ENCODE measurements at regions not wholly inside any gene's neighbourhood (a gene's known extent, or its start where the extent isn't known, plus 50 kb on each side); places are given as distances from the start of the nearest gene placed in this dataset.

DNA sequence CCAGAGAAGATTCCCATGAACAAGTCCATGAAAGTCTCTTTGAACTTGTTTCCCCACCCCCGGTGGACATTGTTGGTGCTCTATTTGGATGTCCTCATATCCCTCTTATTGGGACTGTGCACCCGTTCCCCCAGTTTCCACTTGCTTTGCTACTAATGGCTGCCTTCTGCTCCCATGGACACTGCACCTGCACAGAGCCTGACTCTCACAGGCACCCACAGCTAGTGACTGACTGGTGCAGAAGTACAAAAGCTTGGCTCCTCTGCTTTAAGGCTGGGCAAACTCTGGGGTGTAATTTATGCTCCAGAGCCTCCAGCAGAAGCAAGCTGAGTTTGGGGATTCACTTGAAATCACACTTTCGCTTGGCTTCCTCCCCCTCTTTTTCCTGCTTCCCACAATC lies 239.9 kb upstream of the BTBD3 start:
- Histone ChIP-seq H3F3A (ENCODE audit: insufficient read depth, low read length, poor library complexity, severe bottlenecking) (no peaks in the 10 kb centered on the region), H2AFZ (ENCODE audit: low read depth, low read length) (no peak overlapping the region), H3K4me3 (ENCODE audit: low read length) (no peak overlapping the region), H3K9me2 (ENCODE audit: insufficient read depth, low read length) (no peaks in the 10 kb centered on the region), H3K4me2 (ENCODE audit: low read length) (no peak overlapping the region), H3K36me3 (ENCODE audit: insufficient read depth, low read length) (no peaks in the 10 kb centered on the region), H3K9me3 (ENCODE audit: low read length) (no peaks in the 10 kb centered on the region), H3K79me2 (replicated peaks; ENCODE audit: insufficient read depth, low read length) (no peaks in the 10 kb centered on the region), H3K27ac (ENCODE audit: low read length) (no peak overlapping the region), H3K27me3 (ENCODE audit: insufficient read depth, low read depth, low read length) (no peaks in the 10 kb centered on the region), H3K9ac (ENCODE audit: low read length) (no peak overlapping the region), H4K20me1 (ENCODE audit: insufficient read depth) (no peaks in the 10 kb centered on the region)
- TF ChIP-seq EP300 (conservative IDR thresholded peaks at IDR 0.05; ENCODE audit: poor library complexity, severe bottlenecking): no peak
- no peak for TF ChIP-seq EZH2 (IDR thresholded peaks at IDR 0.05; ENCODE audit: borderline replicate concordance, insufficient read depth, low read length, poor library complexity, severe bottlenecking)
- TF ChIP-seq, protein P1, sequence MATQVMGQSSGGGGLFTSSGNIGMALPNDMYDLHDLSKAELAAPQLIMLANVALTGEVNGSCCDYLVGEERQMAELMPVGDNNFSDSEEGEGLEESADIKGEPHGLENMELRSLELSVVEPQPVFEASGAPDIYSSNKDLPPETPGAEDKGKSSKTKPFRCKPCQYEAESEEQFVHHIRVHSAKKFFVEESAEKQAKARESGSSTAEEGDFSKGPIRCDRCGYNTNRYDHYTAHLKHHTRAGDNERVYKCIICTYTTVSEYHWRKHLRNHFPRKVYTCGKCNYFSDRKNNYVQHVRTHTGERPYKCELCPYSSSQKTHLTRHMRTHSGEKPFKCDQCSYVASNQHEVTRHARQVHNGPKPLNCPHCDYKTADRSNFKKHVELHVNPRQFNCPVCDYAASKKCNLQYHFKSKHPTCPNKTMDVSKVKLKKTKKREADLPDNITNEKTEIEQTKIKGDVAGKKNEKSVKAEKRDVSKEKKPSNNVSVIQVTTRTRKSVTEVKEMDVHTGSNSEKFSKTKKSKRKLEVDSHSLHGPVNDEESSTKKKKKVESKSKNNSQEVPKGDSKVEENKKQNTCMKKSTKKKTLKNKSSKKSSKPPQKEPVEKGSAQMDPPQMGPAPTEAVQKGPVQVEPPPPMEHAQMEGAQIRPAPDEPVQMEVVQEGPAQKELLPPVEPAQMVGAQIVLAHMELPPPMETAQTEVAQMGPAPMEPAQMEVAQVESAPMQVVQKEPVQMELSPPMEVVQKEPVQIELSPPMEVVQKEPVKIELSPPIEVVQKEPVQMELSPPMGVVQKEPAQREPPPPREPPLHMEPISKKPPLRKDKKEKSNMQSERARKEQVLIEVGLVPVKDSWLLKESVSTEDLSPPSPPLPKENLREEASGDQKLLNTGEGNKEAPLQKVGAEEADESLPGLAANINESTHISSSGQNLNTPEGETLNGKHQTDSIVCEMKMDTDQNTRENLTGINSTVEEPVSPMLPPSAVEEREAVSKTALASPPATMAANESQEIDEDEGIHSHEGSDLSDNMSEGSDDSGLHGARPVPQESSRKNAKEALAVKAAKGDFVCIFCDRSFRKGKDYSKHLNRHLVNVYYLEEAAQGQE (IDR thresholded peaks at IDR 0.05; ENCODE audit: borderline replicate concordance): no peak
- TF ChIP-seq, protein P2, sequence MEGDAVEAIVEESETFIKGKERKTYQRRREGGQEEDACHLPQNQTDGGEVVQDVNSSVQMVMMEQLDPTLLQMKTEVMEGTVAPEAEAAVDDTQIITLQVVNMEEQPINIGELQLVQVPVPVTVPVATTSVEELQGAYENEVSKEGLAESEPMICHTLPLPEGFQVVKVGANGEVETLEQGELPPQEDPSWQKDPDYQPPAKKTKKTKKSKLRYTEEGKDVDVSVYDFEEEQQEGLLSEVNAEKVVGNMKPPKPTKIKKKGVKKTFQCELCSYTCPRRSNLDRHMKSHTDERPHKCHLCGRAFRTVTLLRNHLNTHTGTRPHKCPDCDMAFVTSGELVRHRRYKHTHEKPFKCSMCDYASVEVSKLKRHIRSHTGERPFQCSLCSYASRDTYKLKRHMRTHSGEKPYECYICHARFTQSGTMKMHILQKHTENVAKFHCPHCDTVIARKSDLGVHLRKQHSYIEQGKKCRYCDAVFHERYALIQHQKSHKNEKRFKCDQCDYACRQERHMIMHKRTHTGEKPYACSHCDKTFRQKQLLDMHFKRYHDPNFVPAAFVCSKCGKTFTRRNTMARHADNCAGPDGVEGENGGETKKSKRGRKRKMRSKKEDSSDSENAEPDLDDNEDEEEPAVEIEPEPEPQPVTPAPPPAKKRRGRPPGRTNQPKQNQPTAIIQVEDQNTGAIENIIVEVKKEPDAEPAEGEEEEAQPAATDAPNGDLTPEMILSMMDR (IDR thresholded peaks at IDR 0.05; ENCODE audit: poor library complexity, severe bottlenecking): no peak
- no peak for TF ChIP-seq MXI1 (conservative IDR thresholded peaks at IDR 0.05; ENCODE audit: poor library complexity, severe bottlenecking)
- no peak for TF ChIP-seq POLR2AphosphoS5 (IDR thresholded peaks at IDR 0.05)
- no peak for TF ChIP-seq SMC3 (conservative IDR thresholded peaks at IDR 0.05; ENCODE audit: poor library complexity)
- TF ChIP-seq TAF1 (IDR thresholded peaks at IDR 0.05; ENCODE audit: low read depth): no peak
- TF ChIP-seq RAD21 (conservative IDR thresholded peaks at IDR 0.05): no peak

DNA sequence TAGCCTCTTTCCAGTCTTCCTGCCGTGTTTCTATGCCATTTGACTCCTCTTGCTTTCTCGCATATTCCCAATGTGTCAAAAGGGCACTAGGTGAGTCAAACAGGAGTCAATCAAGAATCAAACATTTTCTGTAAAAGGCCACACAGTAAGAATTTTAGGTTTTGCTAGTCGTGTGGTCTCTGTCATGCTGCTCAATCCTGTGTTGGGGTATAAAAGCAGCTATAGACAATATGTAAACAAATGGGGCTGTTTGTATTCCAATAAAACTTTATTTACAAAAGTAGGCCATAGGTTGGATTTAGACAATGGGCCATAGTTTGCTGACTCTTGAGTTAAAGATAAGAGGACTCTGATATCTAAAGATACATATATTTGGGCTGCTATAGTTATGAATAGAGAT lies 235.4 kb upstream of the BTBD3 start:
- no peaks in the 10 kb centered on the region for H3K9me2 ChIP-seq (ENCODE audit: insufficient read depth, low read length)
- no peak overlapping the region for H3K4me2 ChIP-seq (ENCODE audit: low read length)
- H3K9ac ChIP-seq (ENCODE audit: low read length): no peak overlapping the region
- TF ChIP-seq, protein P2 (IDR thresholded peaks at IDR 0.05; ENCODE audit: poor library complexity, severe bottlenecking): no peak
- no peak for TF ChIP-seq TAF1 (IDR thresholded peaks at IDR 0.05; ENCODE audit: low read depth)
- no peak for TF ChIP-seq RAD21 (conservative IDR thresholded peaks at IDR 0.05)
- no peak for TF ChIP-seq EP300 (conservative IDR thresholded peaks at IDR 0.05; ENCODE audit: poor library complexity, severe bottlenecking)
- no peak for TF ChIP-seq POLR2AphosphoS5 (IDR thresholded peaks at IDR 0.05)
- no peak for TF ChIP-seq EZH2 (IDR thresholded peaks at IDR 0.05; ENCODE audit: borderline replicate concordance, insufficient read depth, low read length, poor library complexity, severe bottlenecking)
- TF ChIP-seq MXI1 (conservative IDR thresholded peaks at IDR 0.05; ENCODE audit: poor library complexity, severe bottlenecking): no peak
- no peak for TF ChIP-seq SMC3 (conservative IDR thresholded peaks at IDR 0.05; ENCODE audit: poor library complexity)
- TF ChIP-seq, protein P1 (IDR thresholded peaks at IDR 0.05; ENCODE audit: borderline replicate concordance): no peak
- no peaks in the 10 kb centered on the region for H3K79me2 ChIP-seq (replicated peaks; ENCODE audit: insufficient read depth, low read length)
- H3K36me3 ChIP-seq (ENCODE audit: insufficient read depth, low read length): no peaks in the 10 kb centered on the region
- no peaks in the 10 kb centered on the region for H3K27me3 ChIP-seq (ENCODE audit: insufficient read depth, low read depth, low read length)
- no peak overlapping the region for H3K4me3 ChIP-seq (ENCODE audit: low read length)
- H3F3A ChIP-seq (ENCODE audit: insufficient read depth, low read length, poor library complexity, severe bottlenecking): no peaks in the 10 kb centered on the region
- H3K9me3 ChIP-seq (ENCODE audit: low read length): no peaks in the 10 kb centered on the region
- H3K27ac ChIP-seq (ENCODE audit: low read length): no peak overlapping the region
- H4K20me1 ChIP-seq (ENCODE audit: insufficient read depth): no peaks in the 10 kb centered on the region
- H2AFZ ChIP-seq (ENCODE audit: low read depth, low read length): no peak overlapping the region

All from neural cell (in vitro differentiated cells).